H1 (cell line): ENCODE measurements at regions not wholly inside any gene's neighbourhood (a gene's known extent, or its start where the extent isn't known, plus 50 kb on each side); places are given as distances from the start of the nearest gene placed in this dataset.

ENCODE experiments used
- ATF2 ChIP-seq: IDR thresholded peaks from 2 replicates; pipeline ENCODE4 v1.6.1; 2012; ENCODE audit warnings: low read length, inconsistent platforms
- EP300 ChIP-seq, 2 experiments: IDR thresholded peaks; 1 replicate in 1 of 2; 2 replicates in 1 of 2; pipeline ENCODE4 v1.6.1; 2011 to 2012; ENCODE audit warnings: low read depth in 2 of 2, low read length in 2 of 2, mild to moderate bottlenecking in 2 of 2, borderline replicate concordance in 1 of 2, inconsistent platforms in 1 of 2, moderate library complexity in 1 of 2
- FOSL1 ChIP-seq: IDR thresholded peaks from 2 replicates; pipeline ENCODE4 v1.6.1; 2011; ENCODE audit warnings: mild to moderate bottlenecking, low read depth, low read length, moderate library complexity; ENCODE audit not compliant: insufficient read depth
- KDM4A ChIP-seq: IDR thresholded peaks from one replicate; pipeline ENCODE4 v1.7.1; 2012; ENCODE audit warnings: low read depth, mild to moderate bottlenecking, moderate library complexity, low read length, inconsistent platforms; ENCODE audit not compliant: severe bottlenecking
- KDM5A ChIP-seq: fragments of 200-600 bp; IDR thresholded peaks from 2 replicates; pipeline ENCODE4 v1.7.1; 2012; ENCODE audit warnings: mild to moderate bottlenecking, low read length, inconsistent platforms, mixed read lengths
- SP1 ChIP-seq: IDR thresholded peaks from 2 replicates; pipeline ENCODE4 v1.6.1; 2011; ENCODE audit warnings: low read depth, low read length

- no peak for TF ChIP-seq ATF2
- TF ChIP-seq FOSL1 = no peak
- no peak for TF ChIP-seq KDM5A
- no peak for TF ChIP-seq SP1
- TF ChIP-seq EP300 (IDR thresholded peaks at IDR 0.05; ENCODE audit: borderline replicate concordance in 1 of 2, low read depth in 2 of 2, low read length in 2 of 2) = no peak
- no peak for TF ChIP-seq KDM4A
Measured at GRCh38 chr20:63132715-63133471, 83.0 kb downstream of the YTHDF1 start (continued).
